DND-41 (cell line): ENCODE measurements at regions not wholly inside any gene's neighbourhood (a gene's known extent, or its start where the extent isn't known, plus 50 kb on each side); places are given as distances from the start of the nearest gene placed in this dataset.

ENCODE experiments used
- CTCF ChIP-seq: IDR thresholded peaks from 2 replicates; pipeline ENCODE4 v1.5.1; 2012; ENCODE audit warnings: borderline replicate concordance, low read length, moderate library complexity, mild to moderate bottlenecking; ENCODE audit not compliant: poor library complexity, severe bottlenecking; ENCODE audit errors: extremely low read depth
- EZH2 ChIP-seq: IDR thresholded peaks from 3 replicates; pipeline ENCODE4 v1.6.1; 2012; ENCODE audit warnings: borderline replicate concordance, low read depth, mild to moderate bottlenecking, moderate library complexity, low read length, inconsistent platforms; ENCODE audit not compliant: severe bottlenecking

GRCh38 chr16:6949240-6949639 lies 383.4 kb upstream of the RBFOX1 start:
- TF ChIP-seq CTCF (no peak), EZH2 (no peak)
